NCI-H1417 (cell line): ENCODE measurements at regions not wholly inside any gene's neighbourhood (a gene's known extent, or its start where the extent isn't known, plus 50 kb on each side); places are given as distances from the start of the nearest gene placed in this dataset.
"Not testable (repeated sequence)": the region's sequence is repeated elsewhere in the genome, so short reads cannot be mapped to it uniquely, and the experiment has no call there.

Experiments used
- DNase-seq, 3 experiments: peaks; one replicate each; lab custom pipeline; 2025; lab: John Stamatoyannopoulos, UW

DNA sequence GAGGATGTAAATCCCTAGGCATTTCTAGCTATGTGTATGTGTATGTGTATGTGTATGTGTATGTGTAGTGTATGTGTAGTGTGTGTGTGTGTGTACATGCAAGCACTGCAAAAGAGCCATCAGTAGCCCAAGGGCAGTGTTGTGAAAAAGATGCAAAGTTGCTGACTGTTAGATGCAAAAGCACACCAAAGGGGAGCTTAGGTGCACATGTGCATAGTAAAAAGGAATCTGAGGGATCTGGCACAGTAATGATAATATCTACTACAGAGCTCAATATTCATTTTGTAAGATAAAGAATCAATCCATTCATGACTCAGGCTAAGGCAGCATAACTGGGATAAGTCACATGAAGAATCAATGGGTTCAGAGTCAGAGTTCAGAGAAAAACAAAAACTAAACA is 80.2 kb downstream of the TMEM47 start:
- no peak for DNase-seq

DNA sequence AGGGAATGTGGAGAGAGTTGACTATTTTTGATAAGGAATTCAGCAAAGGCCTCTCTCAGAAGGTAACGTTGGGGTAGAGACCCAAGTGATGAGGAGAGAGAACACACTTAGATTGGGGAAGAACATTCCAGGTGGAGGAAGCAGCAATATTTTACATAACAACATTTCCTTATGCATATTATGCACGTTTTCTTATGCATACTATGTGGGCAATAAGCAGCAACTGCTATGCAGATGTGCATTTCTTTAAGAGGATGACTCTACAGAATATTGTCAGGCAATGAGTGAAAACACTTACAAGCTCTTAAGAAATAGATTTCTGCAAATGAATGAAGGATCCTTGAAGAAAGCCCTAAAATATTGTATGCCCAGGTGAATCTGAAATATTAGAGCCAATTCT is 91.1 kb downstream of the TMEM47 start:
- no peak for DNase-seq

DNA sequence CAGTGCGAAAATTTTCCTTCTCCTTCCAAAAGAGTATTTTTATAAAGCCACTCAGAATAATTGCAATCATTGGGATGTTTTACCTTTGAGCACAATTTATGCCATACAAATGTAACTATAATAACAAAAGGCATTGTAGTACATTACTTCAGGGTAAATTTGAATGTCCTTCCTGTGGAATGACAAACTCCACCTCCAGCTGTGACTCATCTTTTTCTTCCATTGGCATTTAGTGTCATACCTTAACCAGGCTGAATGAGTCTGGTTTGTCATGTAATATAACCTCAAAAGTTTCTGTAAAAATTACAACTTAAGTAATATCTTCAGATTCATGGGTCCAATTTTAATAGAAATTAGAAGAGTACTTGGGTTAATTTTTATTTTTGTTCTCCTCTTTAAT is 93.3 kb downstream of the TMEM47 start:
- DNase-seq: no peak

- no peak for DNase-seq
Observed at GRCh38 chrX:34563061-34563460, 94.0 kb downstream of the TMEM47 start.

DNA sequence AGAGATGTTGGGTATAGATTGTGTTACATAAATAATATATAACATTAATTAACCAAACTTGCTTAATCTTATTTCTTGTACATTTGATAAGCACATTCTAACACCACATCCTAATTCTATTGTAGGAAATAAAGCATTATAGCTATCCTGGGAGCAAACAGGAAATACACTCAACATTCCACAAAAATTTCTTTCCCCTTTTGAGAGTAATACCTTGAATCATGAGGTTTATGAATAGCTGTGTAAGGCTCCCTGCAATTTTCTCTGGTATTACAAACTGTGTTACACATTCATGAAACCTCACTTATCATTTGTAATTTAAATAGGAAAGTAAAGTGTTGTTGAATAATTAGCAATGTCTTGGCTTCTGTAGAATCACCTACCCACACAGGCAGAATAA is 95.1 kb downstream of the TMEM47 start:
- DNase-seq: no peak

DNA sequence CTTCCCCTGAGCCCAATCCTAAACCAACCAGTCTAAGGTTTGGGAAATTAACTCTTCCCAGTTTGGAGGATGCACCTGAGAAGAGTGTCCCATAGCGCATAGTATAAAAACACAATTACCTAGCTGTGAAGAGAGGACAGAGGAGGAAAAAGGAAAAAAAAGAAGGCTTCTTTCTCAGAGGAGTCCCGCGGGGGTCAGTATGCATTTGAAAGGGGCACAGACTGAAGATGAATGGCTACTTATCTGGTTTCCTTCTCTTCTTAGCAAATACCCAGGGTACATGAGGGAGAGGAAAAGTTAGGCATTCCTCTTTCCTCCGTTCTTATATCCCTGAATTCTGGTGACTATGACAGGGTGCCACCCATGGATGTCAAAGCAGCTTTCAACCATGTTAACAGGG is 96.9 kb downstream of the TMEM47 start:
- DNase-seq: no peak

GRCh38 chrX:34559325-34559724 is 97.8 kb downstream of the TMEM47 start:
- DNase-seq: peak in 2 of 3 experiments; percentile 28 to 60

DNA sequence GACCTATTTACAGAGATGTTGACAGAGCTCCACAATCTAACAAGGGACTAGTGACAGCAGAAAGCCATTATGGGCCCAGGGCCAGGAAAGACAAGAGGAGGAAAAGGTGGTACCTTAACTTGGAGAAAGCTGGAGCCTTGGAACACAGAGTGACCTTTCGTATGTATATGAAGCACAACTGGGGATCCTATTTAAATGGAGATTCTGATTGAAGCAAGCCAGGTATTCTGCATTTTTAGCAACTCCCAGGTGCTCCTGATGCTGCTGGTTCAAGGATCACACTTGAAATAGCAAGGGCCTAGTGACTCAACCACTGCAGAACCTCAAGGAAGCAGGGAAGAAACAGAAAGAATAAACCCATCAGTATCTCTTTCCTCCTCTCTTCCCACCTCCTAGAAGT is 99.4 kb downstream of the TMEM47 start:
- DNase-seq: no peak

DNA sequence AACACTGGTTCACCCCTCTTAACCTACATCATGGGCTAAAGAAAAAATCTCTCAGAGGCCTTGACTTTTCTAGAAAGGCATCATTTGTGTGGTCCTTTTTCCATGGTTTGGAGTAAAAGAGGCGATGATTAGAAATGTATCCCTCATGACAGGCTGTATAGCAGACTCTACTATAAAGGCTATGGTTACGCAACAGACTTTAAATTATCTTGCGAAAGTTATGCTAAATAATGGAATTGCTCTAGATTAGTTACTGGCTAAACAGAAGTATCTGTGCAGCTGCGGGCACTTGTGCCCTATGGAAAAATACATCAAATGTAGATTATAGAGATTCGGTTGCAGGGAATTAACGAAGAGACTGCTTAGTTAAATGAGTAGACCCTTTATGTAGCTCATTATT is 101.6 kb downstream of the TMEM47 start:
- DNase-seq: no peak

DNA sequence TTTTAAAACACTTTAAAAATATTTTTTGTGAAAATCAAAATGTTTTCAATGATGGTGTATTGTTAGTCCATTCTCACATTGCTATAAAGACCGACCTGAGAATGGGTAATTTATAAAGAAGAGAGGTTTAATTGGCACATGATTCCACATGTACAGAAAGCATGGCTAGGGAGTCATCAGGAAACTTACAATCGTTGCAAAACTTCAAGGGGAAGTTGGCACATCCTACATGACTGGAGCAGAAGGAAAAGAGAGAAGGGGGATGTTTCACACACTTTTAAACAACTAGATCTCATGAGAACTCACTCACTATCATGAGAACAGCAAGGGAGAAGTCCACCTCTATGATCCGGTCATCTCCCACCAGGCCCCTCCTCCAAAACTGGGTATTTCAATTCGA is 110.7 kb downstream of the TMEM47 start:
- no peak for DNase-seq

DNA sequence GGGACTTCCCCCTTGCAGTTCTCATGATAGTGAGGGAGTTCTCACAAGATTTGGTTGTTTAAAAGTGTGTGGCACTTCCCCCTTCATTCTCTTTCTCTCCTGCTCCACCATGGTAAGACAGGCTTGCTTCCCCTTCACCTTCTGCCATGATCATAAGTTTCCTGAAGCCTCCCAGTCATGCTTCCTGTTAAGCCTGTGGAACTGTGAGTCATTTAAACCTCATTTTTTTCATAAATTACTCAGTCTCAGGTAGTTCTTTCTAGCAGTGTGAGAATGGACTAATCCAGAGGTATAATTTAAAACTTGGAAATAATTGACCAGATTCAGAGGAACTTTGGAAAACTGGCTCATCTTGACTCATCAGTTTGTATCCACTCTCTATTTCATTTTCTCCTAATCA is 129.0 kb downstream of the TMEM47 start:
- DNase-seq: no peak

DNA sequence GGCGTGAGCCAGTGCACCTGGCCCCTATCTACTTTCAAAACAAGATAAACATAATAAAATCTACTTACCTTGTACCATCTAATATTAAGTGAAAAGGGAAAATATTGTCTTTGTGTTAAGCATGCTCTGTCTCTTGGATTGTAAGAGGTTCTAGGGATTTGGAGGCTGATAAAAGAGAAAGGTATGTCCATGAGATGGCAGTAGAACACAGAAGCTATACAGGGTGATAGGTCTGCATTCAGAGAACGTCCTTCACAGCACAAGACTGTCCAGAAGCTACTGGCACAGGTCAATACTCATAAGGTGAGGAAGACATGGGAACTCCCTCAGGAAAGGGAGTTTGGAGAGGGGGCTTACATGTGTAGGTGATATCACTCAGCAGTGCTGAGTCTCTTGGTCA is 135.5 kb downstream of the TMEM47 start:
- peak in 1 of 3 experiments; percentile 30 for DNase-seq

DNA sequence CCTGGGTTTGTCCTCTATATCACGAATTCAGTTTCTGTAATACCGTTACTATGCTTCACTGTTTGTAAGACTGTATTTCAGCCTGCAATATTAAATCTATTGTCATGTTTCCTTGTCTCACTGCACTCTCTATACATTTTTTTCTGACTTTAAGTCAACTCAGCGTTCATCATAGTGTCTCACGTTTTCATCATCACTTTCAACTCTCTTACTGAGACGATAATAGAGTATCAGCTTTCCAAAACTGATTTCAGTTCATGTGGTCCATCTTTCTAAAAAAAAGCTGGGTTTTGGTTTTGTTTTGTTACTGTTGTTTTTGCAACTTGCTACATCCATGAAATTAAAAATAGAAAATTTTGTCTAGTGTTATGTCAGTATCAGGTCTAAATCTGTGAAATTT is 147.7 kb downstream of the TMEM47 start:
- DNase-seq: no peak

- DNase-seq: no peak
Observed at GRCh38 chrX:34503119-34503518, 154.0 kb downstream of the TMEM47 start.

GRCh38 chrX:34493086-34493485 is 164.0 kb downstream of the TMEM47 start:
- DNase-seq: no peak

DNA sequence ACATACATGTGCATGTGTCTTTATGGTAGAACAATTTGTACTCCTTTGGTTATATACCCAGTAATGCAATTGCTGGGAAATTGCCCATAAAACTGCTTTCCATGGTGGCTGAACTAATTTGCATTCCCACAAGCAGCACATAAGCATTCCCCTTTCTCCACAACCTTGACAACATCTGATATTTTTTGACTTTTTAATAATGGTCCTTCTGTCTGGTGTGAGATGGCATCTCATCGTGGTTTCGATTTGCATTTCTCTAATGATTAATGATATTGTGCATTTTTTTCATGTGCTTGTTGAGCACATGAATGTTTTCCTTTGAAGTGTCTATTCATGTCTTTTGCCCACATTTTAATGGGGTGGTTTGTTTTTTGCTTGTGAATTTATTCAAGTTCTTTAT is 166.0 kb downstream of the TMEM47 start:
- DNase-seq: no peak

- DNase-seq: no peak
Observed at GRCh38 chrX:34487364-34487763, 169.7 kb downstream of the TMEM47 start.

DNA sequence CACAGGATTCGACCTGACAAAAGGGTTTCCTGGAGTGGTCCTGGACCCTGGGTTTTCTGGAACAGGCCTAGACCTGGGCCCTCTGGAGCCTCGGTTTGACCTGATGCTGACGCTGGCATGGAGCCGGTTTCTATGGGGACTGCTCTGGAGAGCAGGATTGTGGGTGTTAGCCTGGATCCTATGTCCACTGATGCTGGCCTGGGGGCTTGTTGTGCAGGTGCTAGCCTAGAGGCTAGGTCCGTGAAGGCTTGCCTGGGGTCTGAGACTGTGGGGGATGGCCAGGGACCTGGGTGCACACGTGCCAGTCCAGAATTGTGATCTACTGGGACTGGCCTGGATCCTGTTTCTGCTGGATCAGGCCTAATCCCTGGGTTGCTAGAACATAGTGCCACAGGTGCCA is 173.1 kb downstream of the TMEM47 start:
- peak in 1 of 3 experiments; percentile 2 for DNase-seq

GRCh38 chrX:34470507-34470906 is 186.6 kb downstream of the TMEM47 start:
- DNase-seq: no peak

DNA sequence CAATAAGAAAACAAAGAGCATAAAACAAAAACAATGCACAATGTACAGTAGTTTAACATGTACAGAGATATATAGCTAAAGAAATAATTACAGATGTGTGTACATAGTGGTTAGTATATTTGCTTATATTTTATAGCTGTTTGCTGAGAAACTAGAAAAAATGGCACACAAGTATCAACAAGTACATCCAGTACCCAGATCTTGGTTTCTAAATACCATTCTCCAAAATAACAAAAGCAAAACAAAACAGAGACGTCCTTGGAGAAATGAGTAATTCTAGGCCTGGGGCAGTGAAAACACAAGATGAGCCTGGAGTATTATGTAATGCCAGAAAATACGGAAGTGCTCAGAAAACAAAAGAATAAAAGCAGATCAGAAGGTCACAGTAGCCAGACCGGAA is 189.6 kb downstream of the TMEM47 start:
- DNase-seq: no peak

DNA sequence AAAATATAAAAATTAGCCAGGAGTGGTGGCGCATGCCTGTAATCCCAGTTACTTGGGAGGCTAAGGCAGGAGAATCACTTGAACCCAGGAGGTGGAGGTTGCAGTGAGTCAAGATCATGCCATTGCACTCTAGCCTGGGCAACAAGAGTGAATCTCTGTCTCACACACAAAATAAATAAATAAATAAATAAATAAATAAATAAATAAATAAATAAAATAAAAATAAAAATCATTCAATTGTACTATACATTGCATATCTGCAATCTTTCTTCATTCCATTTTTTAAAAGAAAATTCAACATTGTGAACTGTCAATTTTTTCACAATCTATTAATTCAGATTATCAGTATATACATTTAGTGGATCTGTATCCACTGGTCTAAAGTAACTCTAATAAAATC is 193.9 kb downstream of the TMEM47 start:
- not testable (repeated sequence) for DNase-seq

GRCh38 chrX:34457850-34458249 is 199.2 kb downstream of the TMEM47 start:
- not testable (repeated sequence) for DNase-seq

GRCh38 chrX:34437586-34437985 is 219.5 kb downstream of the TMEM47 start:
- no peak for DNase-seq

DNA sequence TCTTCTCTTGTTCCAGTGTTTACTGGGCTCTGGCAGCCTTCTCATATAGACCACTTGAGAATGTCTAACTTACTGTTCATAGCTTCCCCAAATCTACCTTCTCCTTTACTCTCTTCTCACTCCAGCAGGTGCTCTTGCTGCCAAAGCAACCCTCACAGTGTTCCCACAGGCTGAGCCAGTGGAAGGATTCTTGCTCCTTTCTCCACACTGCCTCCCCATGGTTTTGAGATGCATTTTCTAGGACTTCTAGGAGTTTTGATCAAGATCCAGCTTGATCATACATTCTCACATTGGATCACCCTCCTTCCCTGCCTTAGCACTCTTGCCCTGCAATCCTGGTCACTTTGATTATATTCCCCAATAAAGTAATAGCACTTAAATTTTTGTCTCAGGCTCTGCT is 230.8 kb downstream of the TMEM47 start:
- DNase-seq: peak in 1 of 3 experiments; percentile 12

- no peak for DNase-seq
Observed at GRCh38 chrX:34406580-34406979, 250.5 kb downstream of the TMEM47 start.
